ENCODE measurements at regions not wholly inside any gene's neighbourhood (a gene's known extent, or its start where the extent isn't known, plus 50 kb on each side); places are given as distances from the start of the nearest gene placed in this dataset.
A peak's percentile ranks its signal among the peaks of the same experiment; 100 is the strongest.

- Histone ChIP-seq H3K4me1 (ENCODE audit: insufficient read depth) (no peaks in the 10 kb centered on the region), H3K4me2 (no peak overlapping the region), H2AFZ (no peak overlapping the region), H3K27ac (no peak overlapping the region), H3K9me3 (ENCODE audit: low read depth) (no peaks in the 10 kb centered on the region), H3K36me3 (replicated peaks; ENCODE audit: insufficient read depth, low read depth) (no peaks in the 10 kb centered on the region), H4K20me1 (ENCODE audit: insufficient read depth, poor library complexity, severe bottlenecking) (no peaks in the 10 kb centered on the region), H3K27me3 (no peaks in the 10 kb centered on the region), H3K9me2 (replicated peaks; ENCODE audit: insufficient read depth) (no peaks in the 10 kb centered on the region), H3K79me2 (no peaks in the 10 kb centered on the region), H3K4me3 (no peak overlapping the region)
- WGBS (ENCODE audit: low lambda C conversion rate, missing lambda C conversion rate): 61% methylated on average over 1 of the region's 1 CpG
- TF ChIP-seq EZH2phosphoT487 (IDR thresholded peaks at IDR 0.05; ENCODE audit: low read depth, severe bottlenecking, unreplicated experiment): no peak
- no peak for TF ChIP-seq CTCF (IDR thresholded peaks at IDR 0.05; ENCODE audit: poor library complexity)
- TF ChIP-seq EZH2 (IDR thresholded peaks at IDR 0.05; ENCODE audit: borderline replicate concordance): no peak
- DNase-seq (ENCODE audit: low spot score): no peak
Observed at GRCh38 chr12:78269620-78270019, 438.9 kb downstream of the NAV3 start.

- TF ChIP-seq CTCF (IDR thresholded peaks at IDR 0.05; ENCODE audit: poor library complexity): no peak
- TF ChIP-seq EZH2 (IDR thresholded peaks at IDR 0.05; ENCODE audit: borderline replicate concordance): no peak
- TF ChIP-seq EZH2phosphoT487 (IDR thresholded peaks at IDR 0.05; ENCODE audit: low read depth, severe bottlenecking, unreplicated experiment): no peak
- H3K36me3 ChIP-seq (replicated peaks; ENCODE audit: insufficient read depth, low read depth): no peaks in the 10 kb centered on the region
- no peaks in the 10 kb centered on the region for H3K4me1 ChIP-seq (ENCODE audit: insufficient read depth)
- H3K9me2 ChIP-seq (replicated peaks; ENCODE audit: insufficient read depth): no peaks in the 10 kb centered on the region
- no peak overlapping the region for H2AFZ ChIP-seq
- DNase-seq (ENCODE audit: low spot score): no peak
- no peaks in the 10 kb centered on the region for H4K20me1 ChIP-seq (ENCODE audit: insufficient read depth, poor library complexity, severe bottlenecking)
- no peaks in the 10 kb centered on the region for H3K27me3 ChIP-seq
- no peak overlapping the region for H3K4me2 ChIP-seq
- 98% methylated on average over 3 of the region's 3 CpGs for WGBS (ENCODE audit: low lambda C conversion rate, missing lambda C conversion rate)
- no peaks in the 10 kb centered on the region for H3K79me2 ChIP-seq
- no peak overlapping the region for H3K4me3 ChIP-seq
- no peaks in the 10 kb centered on the region for H3K9me3 ChIP-seq (ENCODE audit: low read depth)
- no peak overlapping the region for H3K27ac ChIP-seq
Observed at GRCh38 chr12:78271546-78271945, 440.9 kb downstream of the NAV3 start.

GRCh38 chr12:78275886-78276285, 445.2 kb downstream of the NAV3 start:
- Histone ChIP-seq H2AFZ (no peak overlapping the region), H3K9me2 (replicated peaks; ENCODE audit: insufficient read depth) (no peaks in the 10 kb centered on the region), H3K27me3 (no peaks in the 10 kb centered on the region), H3K4me2 (no peak overlapping the region), H3K4me1 (ENCODE audit: insufficient read depth) (no peaks in the 10 kb centered on the region), H3K36me3 (replicated peaks; ENCODE audit: insufficient read depth, low read depth) (no peaks in the 10 kb centered on the region), H3K9me3 (ENCODE audit: low read depth) (no peaks in the 10 kb centered on the region), H3K4me3 (no peak overlapping the region), H4K20me1 (ENCODE audit: insufficient read depth, poor library complexity, severe bottlenecking) (no peaks in the 10 kb centered on the region), H3K79me2 (no peaks in the 10 kb centered on the region), H3K27ac (no peak overlapping the region)
- DNase-seq (ENCODE audit: low spot score): no peak
- WGBS (ENCODE audit: low lambda C conversion rate, missing lambda C conversion rate): 71% methylated on average over 2 of the region's 2 CpGs
- TF ChIP-seq EZH2 (IDR thresholded peaks at IDR 0.05; ENCODE audit: borderline replicate concordance): no peak
- TF ChIP-seq EZH2phosphoT487 (IDR thresholded peaks at IDR 0.05; ENCODE audit: low read depth, severe bottlenecking, unreplicated experiment): no peak
- no peak for TF ChIP-seq CTCF (IDR thresholded peaks at IDR 0.05; ENCODE audit: poor library complexity)

GRCh38 chr12:78278706-78279190, 448.1 kb downstream of the NAV3 start:
- Histone ChIP-seq H3K27ac (peak overlapping the region; percentile 42), H3K4me2 (peak overlapping the region; percentile 17), H3K79me2 (no peaks in the 10 kb centered on the region), H3K9me2 (replicated peaks; ENCODE audit: insufficient read depth) (no peaks in the 10 kb centered on the region), H3K4me1 (ENCODE audit: insufficient read depth) (no peaks in the 10 kb centered on the region), H3K9me3 (ENCODE audit: low read depth) (no peaks in the 10 kb centered on the region), H2AFZ (no peak overlapping the region), H4K20me1 (ENCODE audit: insufficient read depth, poor library complexity, severe bottlenecking) (no peaks in the 10 kb centered on the region), H3K36me3 (replicated peaks; ENCODE audit: insufficient read depth, low read depth) (no peaks in the 10 kb centered on the region), H3K4me3 (no peak overlapping the region), H3K27me3 (no peaks in the 10 kb centered on the region)
- TF ChIP-seq EZH2phosphoT487 (IDR thresholded peaks at IDR 0.05; ENCODE audit: low read depth, severe bottlenecking, unreplicated experiment): no peak
- no peak for TF ChIP-seq EZH2 (IDR thresholded peaks at IDR 0.05; ENCODE audit: borderline replicate concordance)
- TF ChIP-seq CTCF (IDR thresholded peaks at IDR 0.05; ENCODE audit: poor library complexity): no peak
- 86% methylated on average over 2 of the region's 2 CpGs for WGBS (ENCODE audit: low lambda C conversion rate, missing lambda C conversion rate)
- DNase-seq (ENCODE audit: low spot score): no peak

All from hepatocyte (in vitro differentiated cells).